HEK293 (cell line): ENCODE measurements at regions not wholly inside any gene's neighbourhood (a gene's known extent, or its start where the extent isn't known, plus 50 kb on each side); places are given as distances from the start of the nearest gene placed in this dataset.

Experiments used
- CTCF ChIA-PET: fragments of 350-600 bp; formaldehyde crosslinking; extraction: SDS; loops from one replicate; lab custom pipeline; 2021; ENCODE audit warnings: antibody characterized with exemption; lab: Yijun Ruan, JAX
- POLR2A ChIA-PET: fragments of 300-600 bp; formaldehyde crosslinking; extraction: SDS; loops from one replicate; lab custom pipeline; 2020; ENCODE audit warnings: antibody characterized with exemption, inconsistent platforms; lab: Yijun Ruan, JAX
- H3K27ac ChIP-seq: fragments of 200-500 bp; sonication (Bioruptor generic); 2 replicates; pipeline ENCODE4 v1.5.1; 2014; ENCODE audit warnings: low read depth, low read length, control low read depth, inconsistent platforms; ENCODE audit errors: extremely low read depth
- H3K36me3 ChIP-seq, 2 experiments: fragments of 200-500 bp in 1 of 2; sonication (Bioruptor generic) in 1 of 2; 1 replicate in 1 of 2; 2 replicates in 1 of 2; pipeline ENCODE4 v1.5.1; 2014 to 2017; ENCODE audit warnings: inconsistent platforms in 2 of 2, low read length in 2 of 2; ENCODE audit not compliant: control insufficient read depth in 2 of 2, insufficient read depth in 1 of 2
- H3K4me1 ChIP-seq: fragments of 200-500 bp; sonication (Bioruptor generic); 2 replicates; pipeline ENCODE4 v1.5.1; 2014; ENCODE audit warnings: mild to moderate bottlenecking, low read length, inconsistent platforms; ENCODE audit not compliant: control insufficient read depth, insufficient read depth
- H3K4me3 ChIP-seq: 2 replicates; pipeline ENCODE4 v1.5.1; 2011; ENCODE audit warnings: low read depth, mild to moderate bottlenecking, control low read depth, low read length, moderate library complexity
- H3K9me3 ChIP-seq: fragments of 200-500 bp; sonication (Bioruptor generic); 2 replicates; pipeline ENCODE4 v1.5.1; 2014; ENCODE audit warnings: low read depth, low read length, inconsistent platforms; ENCODE audit not compliant: control insufficient read depth, insufficient read depth
- GLIS1 ChIP-seq: fragments of 450-650 bp; formaldehyde crosslinking; IDR thresholded peaks from 2 replicates; pipeline ENCODE4 v1.5.1; 2016; ENCODE audit warnings: missing biosample characterization, missing genetic modification characterization
- HOXC10 ChIP-seq: sonication (generic); formaldehyde crosslinking; IDR thresholded peaks from 2 replicates; pipeline ENCODE4 v1.8.1; 2023; ENCODE audit warnings: mild to moderate bottlenecking, missing genetic modification reagents
- MYNN ChIP-seq: fragments of 450-650 bp; formaldehyde crosslinking; IDR thresholded peaks from 2 replicates; pipeline ENCODE4 v1.5.1; 2016; ENCODE audit warnings: missing biosample characterization, missing genetic modification characterization, borderline replicate concordance
- PATZ1 ChIP-seq: fragments of 450-650 bp; formaldehyde crosslinking; IDR thresholded peaks from 2 replicates; pipeline ENCODE4 v1.5.1; 2016; ENCODE audit warnings: missing biosample characterization, missing genetic modification characterization
- PRDM2 ChIP-seq: fragments of 450-650 bp; formaldehyde crosslinking; IDR thresholded peaks from 2 replicates; pipeline ENCODE4 v1.5.1; 2016; ENCODE audit warnings: missing biosample characterization, missing genetic modification characterization, borderline replicate concordance
- SETDB1 ChIP-seq: IDR thresholded peaks from one replicate; pipeline ENCODE4 v1.6.1; 2017; ENCODE audit warnings: mild to moderate bottlenecking, low read length, moderate library complexity, mixed read lengths; ENCODE audit not compliant: insufficient read length
- YY2 ChIP-seq: fragments of 450-650 bp; formaldehyde crosslinking; IDR thresholded peaks from 2 replicates; pipeline ENCODE4 v1.5.1; 2016; ENCODE audit warnings: missing biosample characterization, missing genetic modification characterization
- ZBTB1 ChIP-seq: fragments of 450-650 bp; formaldehyde crosslinking; IDR thresholded peaks from 2 replicates; pipeline ENCODE4 v1.5.1; 2016; ENCODE audit warnings: missing biosample characterization, missing genetic modification characterization
- ZFP41 ChIP-seq: fragments of 450-650 bp; formaldehyde crosslinking; IDR thresholded peaks from 2 replicates; pipeline ENCODE4 v1.5.1; 2016; ENCODE audit warnings: missing biosample characterization, missing genetic modification characterization, borderline replicate concordance
- ZNF133 ChIP-seq: fragments of 450-650 bp; formaldehyde crosslinking; IDR thresholded peaks from 2 replicates; pipeline ENCODE4 v1.5.1; 2016; ENCODE audit warnings: missing biosample characterization, missing genetic modification characterization
- ZNF26 ChIP-seq: fragments of 450-650 bp; formaldehyde crosslinking; IDR thresholded peaks from 2 replicates; pipeline ENCODE4 v1.5.1; 2016; ENCODE audit warnings: missing biosample characterization, missing genetic modification characterization
- ZNF335 ChIP-seq: fragments of 450-650 bp; formaldehyde crosslinking; conservative IDR thresholded peaks from 2 replicates; pipeline ENCODE4 v1.5.1; 2016; ENCODE audit warnings: missing biosample characterization, missing genetic modification characterization
- ZNF37A ChIP-seq: fragments of 450-650 bp; IDR thresholded peaks from 2 replicates; pipeline ENCODE4 v1.5.1; 2018; ENCODE audit warnings: missing biosample characterization, missing genetic modification characterization
- ZNF423 ChIP-seq: fragments of 450-650 bp; formaldehyde crosslinking; IDR thresholded peaks from 2 replicates; pipeline ENCODE4 v1.5.1; 2016; ENCODE audit warnings: missing biosample characterization, missing genetic modification characterization
- ZNF501 ChIP-seq: fragments of 450-650 bp; formaldehyde crosslinking; IDR thresholded peaks from 2 replicates; pipeline ENCODE4 v1.5.1; 2016; ENCODE audit warnings: missing biosample characterization, missing genetic modification characterization
- ZNF555 ChIP-seq: fragments of 450-650 bp; formaldehyde crosslinking; conservative IDR thresholded peaks from 2 replicates; pipeline ENCODE4 v1.5.1; 2017; ENCODE audit warnings: missing biosample characterization, mild to moderate bottlenecking, missing genetic modification characterization, inconsistent platforms
- ZNF621 ChIP-seq: fragments of 450-650 bp; formaldehyde crosslinking; IDR thresholded peaks from 2 replicates; pipeline ENCODE4 v1.5.1; 2017; ENCODE audit warnings: missing biosample characterization, missing genetic modification characterization
- ZNF747 ChIP-seq: fragments of 450-650 bp; formaldehyde crosslinking; IDR thresholded peaks from 2 replicates; pipeline ENCODE4 v1.5.1; 2016; ENCODE audit warnings: missing biosample characterization, missing genetic modification characterization
- ZNF792 ChIP-seq: fragments of 450-650 bp; formaldehyde crosslinking; IDR thresholded peaks from 2 replicates; pipeline ENCODE4 v1.5.1; 2016; ENCODE audit warnings: missing biosample characterization, missing genetic modification characterization
- TF ChIP-seq, protein P1 (sequence below): fragments of 450-650 bp; formaldehyde crosslinking; IDR thresholded peaks from 2 replicates; pipeline ENCODE4 v1.5.1; 2016; ENCODE audit warnings: missing biosample characterization, missing genetic modification characterization

- TF ChIP-seq PRDM2 (tag by site-specific recombination) = no peak
- TF ChIP-seq HOXC10 (CRISPR knock-in tag) = no peak
- TF ChIP-seq ZFP41 (tag by site-specific recombination) = no peak
- no peak for TF ChIP-seq ZNF621 (tag by site-specific recombination)
- no peak for TF ChIP-seq ZNF423 (tag by site-specific recombination)
- TF ChIP-seq YY2 = no peak
Measured at GRCh38 chr5:109953761-109954160, 264.0 kb downstream of the MAN2A1 start (continued).

GRCh38 chr5:109956884-109957283 is 267.2 kb downstream of the MAN2A1 start:
- TF ChIP-seq MYNN (tag by site-specific recombination) (no peak), ZNF133 (tag by site-specific recombination) (no peak), GLIS1 (no peak), ZNF747 (tag by site-specific recombination) (no peak), ZNF26 (tag by site-specific recombination) (no peak), ZBTB1 (tag by site-specific recombination) (no peak), ZNF37A (tag by site-specific recombination) (no peak), ZNF501 (no peak), ZNF335 (tag by site-specific recombination) (no peak), ZNF555 (tag by site-specific recombination) (no peak), SETDB1 (no peak), PATZ1 (tag by site-specific recombination) (no peak), ZNF792 (tag by site-specific recombination) (no peak)
- TF ChIP-seq, protein P1, sequence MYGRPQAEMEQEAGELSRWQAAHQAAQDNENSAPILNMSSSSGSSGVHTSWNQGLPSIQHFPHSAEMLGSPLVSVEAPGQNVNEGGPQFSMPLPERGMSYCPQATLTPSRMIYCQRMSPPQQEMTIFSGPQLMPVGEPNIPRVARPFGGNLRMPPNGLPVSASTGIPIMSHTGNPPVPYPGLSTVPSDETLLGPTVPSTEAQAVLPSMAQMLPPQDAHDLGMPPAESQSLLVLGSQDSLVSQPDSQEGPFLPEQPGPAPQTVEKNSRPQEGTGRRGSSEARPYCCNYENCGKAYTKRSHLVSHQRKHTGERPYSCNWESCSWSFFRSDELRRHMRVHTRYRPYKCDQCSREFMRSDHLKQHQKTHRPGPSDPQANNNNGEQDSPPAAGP = no peak
- POLR2A ChIA-PET = no interaction called here
- CTCF ChIA-PET = no interaction called here

More at GRCh38 chr5:109956884-109957283, 267.2 kb downstream of the MAN2A1 start:
- Histone ChIP-seq H3K27ac (no peak overlapping the region), H3K9me3 (no peaks in the 10 kb centered on the region), H3K36me3 (no peaks in the 10 kb centered on the region), H3K4me1 (no peaks in the 10 kb centered on the region), H3K4me3 (no peak overlapping the region)
